ENCODE measurements at regions not wholly inside any gene's neighbourhood (a gene's known extent, or its start where the extent isn't known, plus 50 kb on each side); places are given as distances from the start of the nearest gene placed in this dataset.

DNA sequence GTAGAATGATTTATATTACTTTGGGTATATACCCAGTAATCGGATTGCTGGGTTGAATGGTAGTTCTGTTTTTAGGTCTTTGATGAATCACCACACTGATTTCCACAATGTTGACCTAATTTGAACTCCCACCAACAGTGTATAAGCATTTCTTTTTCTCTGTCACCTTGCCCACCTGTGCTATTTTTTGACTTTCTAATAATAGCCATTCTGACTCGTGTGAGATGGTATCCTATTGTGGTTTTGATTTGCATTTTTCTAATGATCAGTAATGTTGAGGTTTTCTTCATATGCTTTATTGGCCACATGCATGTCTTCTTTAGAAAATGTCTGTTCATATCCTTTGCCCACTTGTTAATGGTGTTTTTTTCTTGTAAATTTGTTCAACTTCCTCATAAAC, 340.8 kb downstream of the PLOD2 start:
- H3K27ac ChIP-seq: no peak overlapping the region
- TF ChIP-seq, protein P1, sequence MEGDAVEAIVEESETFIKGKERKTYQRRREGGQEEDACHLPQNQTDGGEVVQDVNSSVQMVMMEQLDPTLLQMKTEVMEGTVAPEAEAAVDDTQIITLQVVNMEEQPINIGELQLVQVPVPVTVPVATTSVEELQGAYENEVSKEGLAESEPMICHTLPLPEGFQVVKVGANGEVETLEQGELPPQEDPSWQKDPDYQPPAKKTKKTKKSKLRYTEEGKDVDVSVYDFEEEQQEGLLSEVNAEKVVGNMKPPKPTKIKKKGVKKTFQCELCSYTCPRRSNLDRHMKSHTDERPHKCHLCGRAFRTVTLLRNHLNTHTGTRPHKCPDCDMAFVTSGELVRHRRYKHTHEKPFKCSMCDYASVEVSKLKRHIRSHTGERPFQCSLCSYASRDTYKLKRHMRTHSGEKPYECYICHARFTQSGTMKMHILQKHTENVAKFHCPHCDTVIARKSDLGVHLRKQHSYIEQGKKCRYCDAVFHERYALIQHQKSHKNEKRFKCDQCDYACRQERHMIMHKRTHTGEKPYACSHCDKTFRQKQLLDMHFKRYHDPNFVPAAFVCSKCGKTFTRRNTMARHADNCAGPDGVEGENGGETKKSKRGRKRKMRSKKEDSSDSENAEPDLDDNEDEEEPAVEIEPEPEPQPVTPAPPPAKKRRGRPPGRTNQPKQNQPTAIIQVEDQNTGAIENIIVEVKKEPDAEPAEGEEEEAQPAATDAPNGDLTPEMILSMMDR (IDR thresholded peaks at IDR 0.05): no peak
- no peak for TF ChIP-seq ZFX (IDR thresholded peaks at IDR 0.05; ENCODE audit: borderline replicate concordance)

DNA sequence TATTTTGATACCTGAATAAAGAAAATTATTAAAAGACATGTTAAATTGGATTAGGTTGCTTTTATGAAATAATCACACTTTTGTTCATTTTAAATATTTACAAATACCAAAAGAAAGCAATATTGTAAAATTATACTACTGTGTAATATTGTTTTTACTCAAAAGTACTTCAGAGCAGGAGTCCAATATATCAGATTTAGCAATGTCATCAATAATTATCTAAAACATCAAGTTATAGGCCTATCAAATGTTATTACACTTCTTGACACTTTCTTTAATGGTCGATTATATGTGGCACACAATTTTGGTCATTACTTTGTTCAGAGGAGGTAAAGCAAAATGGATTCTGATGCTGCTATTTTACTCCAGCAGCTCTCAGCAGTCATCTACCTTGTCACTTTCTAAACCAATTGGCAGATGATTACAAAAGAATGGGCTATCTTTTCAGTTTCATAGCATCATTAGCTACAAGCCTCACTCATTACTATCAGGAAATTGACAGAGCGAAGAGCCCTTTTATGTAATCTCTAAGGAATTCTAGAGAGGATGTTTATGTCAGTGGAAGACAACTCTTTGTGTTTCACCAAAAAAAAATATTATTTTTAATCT, 318.6 kb downstream of the PLOD2 start:
- H3K27ac ChIP-seq: no peak overlapping the region
- TF ChIP-seq, protein P1 (IDR thresholded peaks at IDR 0.05): no peak
- TF ChIP-seq ZFX (IDR thresholded peaks at IDR 0.05; ENCODE audit: borderline replicate concordance): no peak

DNA sequence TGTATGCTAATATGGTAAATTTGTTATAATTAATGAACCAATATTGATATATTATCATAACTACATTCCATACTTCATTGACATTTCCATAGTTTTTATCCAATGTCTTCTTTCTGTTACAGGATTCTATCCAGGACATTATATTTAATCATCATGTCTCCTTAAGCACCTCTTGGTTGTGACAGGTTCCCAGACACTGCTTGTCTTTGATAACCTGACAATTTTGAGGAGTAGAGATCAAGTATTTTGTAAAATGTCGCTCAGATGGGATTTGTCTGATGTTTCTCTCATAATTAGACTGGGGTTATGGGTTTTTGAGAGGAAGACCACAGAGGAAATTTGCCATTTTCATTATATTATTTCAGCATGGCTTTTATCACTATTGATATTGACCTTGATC, 317.4 kb downstream of the PLOD2 start:
- no peak overlapping the region for H3K27ac ChIP-seq
- no peak for TF ChIP-seq ZFX (IDR thresholded peaks at IDR 0.05; ENCODE audit: borderline replicate concordance)
- TF ChIP-seq, protein P1 (IDR thresholded peaks at IDR 0.05): no peak

DNA sequence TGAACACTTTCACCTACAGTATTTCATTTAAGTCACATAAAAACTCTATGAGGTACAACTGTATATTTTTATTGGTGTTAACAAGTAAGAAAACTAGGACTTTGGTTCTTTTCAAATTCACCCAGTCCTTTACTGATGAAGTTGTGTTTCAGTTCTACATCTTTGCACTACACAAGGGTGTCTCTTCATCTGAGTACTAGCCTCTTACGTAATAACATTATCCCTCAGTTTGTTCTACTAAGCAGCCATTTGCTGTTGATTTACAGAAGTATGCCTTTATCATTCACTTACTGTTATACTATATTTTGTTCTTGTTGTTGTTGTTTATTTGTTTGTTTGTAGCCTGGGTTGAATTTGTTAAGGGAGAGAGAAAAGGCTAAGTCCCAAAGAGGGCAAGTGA, 311.9 kb downstream of the PLOD2 start:
- TF ChIP-seq ZFX (IDR thresholded peaks at IDR 0.05; ENCODE audit: borderline replicate concordance): no peak
- TF ChIP-seq, protein P1 (IDR thresholded peaks at IDR 0.05): no peak
- H3K27ac ChIP-seq: no peak overlapping the region

DNA sequence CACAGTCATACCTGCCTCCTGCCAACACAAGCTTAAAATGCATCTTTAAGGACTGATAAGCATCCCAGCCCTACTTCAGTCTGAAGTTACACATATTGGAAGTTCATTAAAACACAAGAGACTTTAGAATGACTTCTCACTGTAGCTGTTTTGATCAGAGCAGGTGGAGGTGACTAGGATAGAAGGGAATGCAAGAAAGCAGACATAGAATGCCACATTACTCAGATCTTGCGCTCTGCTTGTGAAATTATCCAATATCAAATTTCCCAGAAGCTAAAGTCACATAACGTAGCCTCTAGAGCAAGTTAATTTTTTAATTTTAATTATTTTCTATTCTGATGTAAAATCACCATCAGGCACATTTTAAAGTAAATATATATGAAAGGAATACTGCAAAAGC, 306.5 kb downstream of the PLOD2 start:
- no peak overlapping the region for H3K27ac ChIP-seq
- TF ChIP-seq, protein P1 (IDR thresholded peaks at IDR 0.05): no peak
- TF ChIP-seq ZFX (IDR thresholded peaks at IDR 0.05; ENCODE audit: borderline replicate concordance): no peak

DNA sequence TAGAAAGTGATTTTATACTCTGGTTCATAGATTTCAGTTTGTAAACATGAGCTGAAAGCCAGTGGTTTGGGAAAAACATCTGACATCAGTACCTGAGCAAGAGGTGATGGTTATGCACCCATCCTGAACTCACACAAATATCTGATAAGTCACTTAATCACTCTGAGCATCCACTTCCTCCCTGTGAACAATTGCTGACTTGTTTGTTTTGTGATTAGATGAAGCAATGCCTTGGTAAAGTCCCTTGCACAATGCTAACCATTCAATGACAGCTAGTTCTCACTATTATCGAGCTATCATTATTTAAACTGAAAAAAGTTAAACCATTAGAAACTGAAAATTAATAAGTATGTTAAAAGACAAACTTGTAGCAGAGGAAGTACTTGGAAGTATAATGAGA, 303.0 kb downstream of the PLOD2 start:
- no peak for TF ChIP-seq ZFX (IDR thresholded peaks at IDR 0.05; ENCODE audit: borderline replicate concordance)
- TF ChIP-seq, protein P1 (IDR thresholded peaks at IDR 0.05): no peak
- H3K27ac ChIP-seq: no peak overlapping the region

DNA sequence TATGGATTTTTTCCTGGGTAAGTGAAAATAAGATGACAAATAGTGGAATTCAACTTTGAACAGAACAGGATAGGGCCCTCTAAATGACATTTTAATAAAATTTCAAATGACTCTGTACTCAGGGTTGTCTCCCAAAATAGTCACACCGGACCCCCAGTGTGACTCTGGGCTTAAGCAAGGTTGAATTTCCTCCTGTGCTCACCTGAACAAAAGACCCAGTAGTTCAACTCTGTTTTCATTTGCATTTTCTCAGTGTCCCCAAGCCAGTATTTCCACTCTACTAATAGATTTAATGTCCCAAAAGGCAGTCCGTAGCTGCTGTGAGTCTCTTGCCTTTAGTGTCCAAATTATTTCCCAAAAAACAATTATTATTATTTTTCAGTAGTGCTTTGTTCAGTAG, 296.6 kb downstream of the PLOD2 start:
- no peak overlapping the region for H3K27ac ChIP-seq
- TF ChIP-seq, protein P1 (IDR thresholded peaks at IDR 0.05): no peak
- no peak for TF ChIP-seq ZFX (IDR thresholded peaks at IDR 0.05; ENCODE audit: borderline replicate concordance)

Data from 22Rv1 (cell line).